ENCODE measurements at regions not wholly inside any gene's neighbourhood (a gene's known extent, or its start where the extent isn't known, plus 50 kb on each side); places are given as distances from the start of the nearest gene placed in this dataset.
A peak's percentile ranks its signal among the peaks of the same experiment; 100 is the strongest.
"Not testable (repeated sequence)": the region's sequence is repeated elsewhere in the genome, so short reads cannot be mapped to it uniquely, and the experiment has no call there.

DNA sequence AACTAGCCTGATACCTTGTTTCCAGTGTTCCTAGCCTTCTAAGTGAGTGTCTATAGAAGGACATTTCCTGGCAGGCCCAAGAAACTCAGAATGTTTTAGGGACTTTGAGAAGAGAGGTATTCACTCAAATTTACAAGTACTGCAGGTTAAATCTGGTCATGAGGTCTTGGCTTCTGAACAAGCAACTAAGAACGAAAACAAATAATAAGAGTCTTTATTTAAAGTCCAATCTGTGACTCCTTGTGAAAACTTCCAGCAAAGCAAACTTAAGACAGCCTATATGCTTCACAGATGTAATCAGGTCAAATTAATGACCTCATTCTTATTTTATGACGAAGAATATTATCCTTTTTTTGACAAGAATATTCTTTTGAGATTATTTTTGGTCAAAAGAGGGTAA lies 79.4 kb upstream of the PRSS16 start:
- DNase-seq, result no peak

DNA sequence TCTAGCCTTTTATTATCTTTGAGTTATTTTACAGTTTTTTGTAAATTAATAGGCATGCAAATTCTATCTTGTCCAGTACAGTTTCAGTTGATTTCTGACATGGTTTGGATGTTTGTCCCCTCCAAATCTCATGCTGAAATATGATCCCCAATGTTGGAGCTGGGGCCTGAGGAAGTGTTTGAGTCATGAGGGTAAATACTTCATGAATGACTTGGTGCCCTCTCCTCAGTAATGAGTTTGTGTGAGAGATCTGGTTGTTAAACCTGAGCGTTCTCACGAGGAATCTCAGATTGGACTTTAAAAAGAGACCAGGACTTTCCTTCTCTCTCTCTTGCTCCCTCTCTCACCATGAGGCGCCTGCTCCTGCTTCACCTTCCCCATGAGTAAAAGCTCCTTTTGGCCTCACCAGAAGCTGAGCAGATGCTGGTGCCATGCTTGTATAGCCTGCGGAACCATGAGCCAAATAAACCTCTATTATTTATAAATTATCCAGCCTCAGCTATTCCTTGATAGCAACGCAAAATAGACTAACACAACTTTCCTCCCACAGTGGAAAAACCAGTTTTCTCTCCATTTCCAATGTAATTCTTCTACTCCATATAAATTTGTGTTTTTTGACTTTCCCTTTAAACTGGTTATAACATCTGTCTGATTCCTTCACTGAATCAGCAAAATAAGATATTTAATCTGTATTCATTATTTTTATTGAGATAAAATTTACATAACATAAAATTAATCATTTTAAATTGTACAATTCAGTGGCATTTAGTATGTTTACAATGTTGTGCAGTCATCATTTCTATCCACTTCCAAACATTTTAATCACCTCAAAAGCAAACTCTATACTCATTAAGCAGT lies 78.7 kb upstream of the PRSS16 start:
- no peak for DNase-seq

DNA sequence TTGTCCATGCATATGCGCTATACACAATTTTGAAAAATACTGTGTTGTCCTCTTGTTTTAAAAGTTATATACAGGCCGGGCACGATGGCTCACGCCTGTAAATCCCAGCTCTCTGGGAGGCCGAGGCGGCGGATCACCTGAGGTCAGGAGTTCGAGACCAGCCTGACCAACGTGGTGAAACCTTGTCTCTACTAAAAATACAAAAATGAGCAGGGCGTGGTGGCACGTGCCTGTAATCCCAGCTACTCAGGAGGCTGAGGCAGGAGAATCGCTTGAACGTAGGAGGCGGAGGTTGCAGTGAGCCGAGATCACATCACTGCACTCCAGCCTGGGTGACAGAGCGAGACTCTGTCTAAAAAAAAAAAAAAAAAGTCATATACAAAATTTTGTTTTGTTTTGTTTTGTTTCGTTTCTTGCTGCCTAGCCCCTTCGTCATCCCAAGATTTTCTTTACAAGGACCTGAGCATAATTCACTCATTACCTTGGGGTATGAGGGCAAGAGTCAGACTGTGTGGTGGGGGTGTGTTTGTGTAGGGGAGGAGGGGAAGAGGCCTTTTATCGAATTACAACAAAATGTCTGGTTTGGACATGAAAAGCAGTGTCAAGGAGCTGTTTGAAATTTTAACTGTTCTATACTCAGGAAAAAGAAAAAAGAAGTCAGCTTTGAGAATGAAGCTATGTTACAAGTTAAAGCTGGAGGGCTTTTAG lies 74.8 kb upstream of the PRSS16 start:
- not testable (repeated sequence) for DNase-seq

- not testable (repeated sequence) for DNase-seq
These were observed 74.3 kb upstream of the PRSS16 start for GRCh38 chr6:27173232-27173601.

GRCh38 chr6:27174958-27175357 lies 72.5 kb upstream of the PRSS16 start:
- no peak for DNase-seq

DNA sequence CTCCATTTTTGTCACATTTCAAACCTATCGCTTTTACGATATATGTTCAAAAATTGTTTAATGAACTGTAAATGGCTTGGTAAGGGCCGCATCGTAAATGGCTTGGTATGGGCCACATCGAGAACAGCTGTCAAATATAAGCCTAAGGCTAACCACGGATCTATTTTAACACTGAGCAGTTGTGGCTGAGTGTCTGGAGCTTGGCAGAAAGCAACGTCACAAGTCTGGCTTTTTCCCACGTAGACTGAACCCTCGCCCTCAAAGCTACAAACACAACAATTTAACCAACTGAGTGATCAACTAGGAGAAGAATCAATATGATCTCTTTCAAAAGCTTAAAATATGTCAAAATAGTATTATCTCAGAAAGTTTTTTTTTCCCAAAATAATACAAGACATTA lies 71.4 kb upstream of the PRSS16 start:
- DNase-seq, result no peak

DNA sequence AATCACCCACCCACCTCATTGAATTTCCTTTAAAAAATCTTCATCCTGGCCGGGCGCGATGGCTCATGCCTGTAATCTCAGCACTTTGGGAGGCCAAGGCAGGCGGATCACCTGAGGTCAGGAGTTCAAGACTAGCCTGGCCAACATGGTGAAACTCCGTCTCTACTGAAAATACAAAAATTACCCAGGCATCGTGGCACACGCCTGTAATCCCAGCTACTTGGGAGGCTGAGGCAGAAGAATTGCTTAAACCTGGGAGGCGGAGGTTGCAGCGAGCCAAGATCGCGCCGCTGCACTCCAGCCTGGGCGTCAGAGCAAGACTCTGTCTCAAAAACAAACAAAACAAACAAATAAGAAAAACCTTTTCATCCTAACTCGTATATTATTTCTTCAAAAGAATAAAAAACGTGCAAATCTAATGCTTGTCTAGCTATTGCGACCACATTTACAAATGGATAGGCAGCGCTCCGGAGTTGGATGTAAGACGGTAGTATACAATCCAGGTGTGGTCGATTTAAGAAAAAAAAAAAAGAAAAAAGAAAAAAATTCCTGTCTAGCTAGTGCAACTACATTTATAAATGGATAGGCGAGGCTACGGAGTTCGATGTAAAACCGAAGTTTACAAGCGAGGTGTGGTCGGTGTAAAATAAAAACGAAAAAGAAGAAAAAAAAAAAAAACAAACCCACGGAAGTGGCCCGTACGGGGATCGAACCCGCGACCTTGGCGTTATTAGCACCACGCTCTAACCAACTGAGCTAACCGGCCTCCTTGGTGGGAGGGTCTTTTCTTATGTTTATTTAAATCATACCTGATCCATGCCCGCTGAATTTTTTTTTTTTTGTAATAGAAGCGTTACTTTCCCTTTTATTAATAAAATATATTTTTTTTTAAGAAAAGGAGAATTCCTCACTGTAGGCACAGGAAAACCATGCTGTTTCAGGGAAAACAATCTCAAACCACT lies 70.7 kb upstream of the PRSS16 start:
- DNase-seq, result peak; percentile 72

DNA sequence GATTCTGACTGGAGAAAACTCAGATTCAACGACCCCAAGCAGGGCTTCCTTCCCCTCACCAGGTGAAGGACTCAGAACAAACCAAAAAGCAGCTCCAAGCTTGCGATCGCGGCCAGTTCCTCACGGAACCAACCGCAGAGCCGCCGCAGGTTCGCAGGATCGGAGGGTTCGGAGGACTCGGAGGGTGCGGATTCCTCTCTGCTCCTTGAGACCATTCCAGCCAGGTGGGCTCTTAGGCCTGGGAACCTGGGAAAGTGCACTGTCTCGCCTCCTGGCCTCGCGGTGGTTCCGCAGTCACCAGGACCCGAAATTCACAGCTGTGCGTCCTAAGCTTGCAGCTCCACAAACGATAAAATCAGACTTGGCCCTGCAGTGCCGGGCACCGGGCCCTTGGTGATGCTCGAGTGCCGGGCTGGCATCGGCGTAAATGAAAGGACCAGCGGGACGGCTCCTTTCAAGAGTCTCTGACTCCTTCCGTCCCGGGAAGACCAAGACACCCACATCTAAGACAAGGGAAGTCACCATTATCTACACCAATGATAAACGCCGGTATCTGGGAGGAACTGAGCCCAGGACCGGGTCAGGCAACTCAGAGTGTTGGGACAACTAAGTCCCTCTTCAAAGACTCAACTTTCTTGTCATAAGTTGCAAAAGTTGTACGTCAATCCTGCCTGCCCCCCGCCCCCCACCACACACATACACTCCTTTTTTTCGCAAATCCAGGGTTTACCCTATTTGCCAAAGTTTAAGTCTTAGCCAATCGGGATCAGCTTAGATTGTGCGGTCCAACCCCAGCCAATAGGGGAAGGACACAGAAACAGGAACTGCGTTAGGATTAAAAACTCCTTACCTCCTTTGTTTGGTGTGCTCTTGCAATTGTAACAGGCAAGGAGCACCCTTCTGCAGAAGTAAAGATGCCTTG lies 69.8 kb upstream of the PRSS16 start:
- peak; percentile 82 for DNase-seq

DNA sequence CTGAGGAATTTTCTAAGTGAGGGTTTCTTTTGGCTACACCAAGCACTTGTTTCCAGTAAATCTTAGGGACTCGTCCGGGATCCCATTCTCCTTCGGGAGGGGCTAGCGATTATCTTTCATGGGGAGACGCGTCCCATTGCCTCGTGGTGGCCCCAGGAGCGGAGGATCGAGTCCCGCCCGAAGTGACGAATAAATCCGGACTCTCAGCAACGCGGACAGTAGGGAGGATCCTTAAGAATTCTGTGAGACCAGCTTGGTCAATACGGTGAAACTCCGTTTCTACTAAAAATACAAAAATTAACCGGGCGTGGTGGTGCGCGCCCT lies 69.1 kb upstream of the PRSS16 start:
- peak; percentile 33 for DNase-seq

- no peak for DNase-seq
These were observed 68.6 kb upstream of the PRSS16 start for GRCh38 chr6:27178860-27179259.

DNA sequence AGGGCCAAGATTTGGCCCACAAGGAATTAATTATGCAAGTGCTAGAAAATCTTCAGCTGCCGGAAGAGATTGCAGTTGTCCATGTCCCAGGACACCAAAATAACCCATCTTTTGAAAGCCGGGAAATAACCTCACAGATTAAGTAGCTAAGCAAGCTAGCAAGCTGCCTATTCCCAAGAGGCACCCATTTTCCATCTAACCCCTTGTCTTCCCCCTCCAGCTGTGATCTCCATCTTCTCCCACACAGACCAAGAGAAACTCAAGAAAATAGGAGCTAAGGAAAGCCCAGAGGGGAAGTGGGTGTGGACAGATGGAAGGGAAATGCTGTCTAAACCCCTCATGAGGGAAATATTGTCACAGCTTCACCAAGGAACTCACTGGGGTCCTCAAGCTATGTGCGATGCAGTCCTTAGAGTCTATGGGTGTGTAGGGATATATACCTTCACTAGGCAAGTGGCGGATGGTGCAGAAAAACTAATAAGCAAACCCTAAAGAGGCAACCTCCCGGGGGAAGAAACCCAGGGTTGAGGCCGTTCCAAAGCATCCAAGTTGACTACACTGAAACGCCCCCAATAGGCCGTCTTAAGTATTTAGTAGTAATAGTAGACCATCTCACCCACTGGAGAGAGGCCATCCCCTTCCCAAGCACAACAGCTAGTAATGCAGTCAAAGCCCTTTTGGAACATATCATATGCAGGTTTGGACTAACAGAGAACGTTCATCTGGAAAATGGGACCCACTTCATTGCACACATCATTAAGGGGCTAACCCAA lies 64.3 kb upstream of the PRSS16 start:
- no peak for DNase-seq

DNA sequence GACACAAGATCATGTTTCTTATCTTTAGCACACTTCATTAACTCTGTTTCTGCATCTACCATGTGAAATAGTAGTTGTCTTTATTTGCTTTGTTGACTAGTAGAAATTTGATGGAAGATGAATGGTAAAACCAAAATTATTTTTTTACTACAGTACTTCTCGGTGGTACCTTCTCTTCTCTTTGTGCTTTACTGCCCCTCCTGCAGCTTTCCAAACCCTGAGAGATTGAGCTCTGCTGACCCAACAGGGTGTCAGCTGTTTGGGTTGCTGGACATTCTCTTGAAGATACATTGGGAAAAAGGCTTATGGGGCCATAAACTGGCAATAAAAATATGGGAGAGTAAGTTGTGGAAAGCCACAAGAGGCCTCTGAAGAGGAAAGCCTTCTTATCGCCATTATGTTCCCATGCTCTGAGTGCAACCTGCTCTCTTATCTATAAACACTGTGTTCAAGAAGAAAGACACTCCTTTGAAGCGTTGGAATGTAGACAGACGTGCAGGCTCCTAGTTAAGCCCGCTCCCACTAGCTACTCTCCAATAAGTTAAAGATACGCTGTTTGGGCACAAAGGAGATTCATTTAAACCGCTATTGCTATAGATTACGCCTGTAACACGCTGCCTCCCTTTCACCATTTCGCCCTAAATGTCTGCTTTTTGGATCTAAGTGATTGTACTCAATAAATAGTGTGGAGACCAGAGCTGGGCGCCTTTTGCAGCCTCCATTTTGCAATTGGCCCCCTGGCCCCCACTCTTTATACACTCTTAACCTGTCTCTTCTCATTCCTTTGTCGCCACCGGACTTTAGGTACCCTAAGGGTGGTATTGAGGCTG lies 60.1 kb upstream of the PRSS16 start:
- no peak for DNase-seq

GRCh38 chr6:27188061-27188884 lies 59.2 kb upstream of the PRSS16 start:
- peak; percentile 50 for DNase-seq

- DNase-seq, result peak; percentile 68
These were observed 58.5 kb upstream of the PRSS16 start for GRCh38 chr6:27188885-27189418.

GRCh38 chr6:27190126-27190525 lies 57.4 kb upstream of the PRSS16 start:
- no peak for DNase-seq

DNA sequence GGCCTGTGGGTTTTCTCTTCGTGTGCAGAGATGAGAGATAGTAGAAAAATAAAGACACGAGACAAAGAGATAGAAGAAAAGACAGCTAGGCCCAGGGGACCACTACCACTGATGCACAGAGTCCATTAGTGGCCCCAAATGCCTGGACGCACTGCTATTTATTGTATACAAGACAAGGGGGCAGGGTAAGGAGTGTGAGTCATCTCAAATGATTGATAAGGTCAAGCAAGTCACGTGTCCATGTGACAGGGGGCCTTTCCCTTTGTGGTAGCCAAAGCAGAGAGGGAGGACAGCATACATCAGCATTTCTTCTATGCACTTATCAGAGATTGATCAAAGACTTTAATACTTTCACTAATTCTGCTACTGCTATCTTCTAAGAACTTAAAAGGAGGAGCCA lies 53.0 kb upstream of the PRSS16 start:
- DNase-seq, result not testable (repeated sequence)

GRCh38 chr6:27195547-27195946 lies 52.0 kb upstream of the PRSS16 start:
- not testable (repeated sequence) for DNase-seq
